ENCODE measurements at regions not wholly inside any gene's neighbourhood (a gene's known extent, or its start where the extent isn't known, plus 50 kb on each side); places are given as distances from the start of the nearest gene placed in this dataset.

DNA sequence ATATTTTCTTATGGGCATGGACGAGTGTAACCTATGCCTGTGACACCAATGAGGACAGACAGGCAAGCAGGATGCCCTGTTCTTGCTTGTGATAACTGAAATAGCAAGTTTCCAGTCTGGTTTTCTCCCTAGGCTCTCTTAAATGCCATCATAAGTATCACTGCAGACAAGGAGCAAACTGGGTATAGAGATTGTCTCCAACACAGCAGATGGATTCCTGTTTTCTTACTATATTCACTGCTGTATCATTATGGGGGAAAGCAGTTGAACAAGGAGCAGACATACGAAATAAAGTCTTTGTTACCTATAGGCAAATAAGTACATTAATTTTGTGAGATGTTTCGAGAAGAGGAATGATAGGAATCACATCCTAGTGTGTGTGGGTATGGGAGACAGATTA lies 178.0 kb upstream of the TBL1XR1 start:
- TF ChIP-seq, protein P1, sequence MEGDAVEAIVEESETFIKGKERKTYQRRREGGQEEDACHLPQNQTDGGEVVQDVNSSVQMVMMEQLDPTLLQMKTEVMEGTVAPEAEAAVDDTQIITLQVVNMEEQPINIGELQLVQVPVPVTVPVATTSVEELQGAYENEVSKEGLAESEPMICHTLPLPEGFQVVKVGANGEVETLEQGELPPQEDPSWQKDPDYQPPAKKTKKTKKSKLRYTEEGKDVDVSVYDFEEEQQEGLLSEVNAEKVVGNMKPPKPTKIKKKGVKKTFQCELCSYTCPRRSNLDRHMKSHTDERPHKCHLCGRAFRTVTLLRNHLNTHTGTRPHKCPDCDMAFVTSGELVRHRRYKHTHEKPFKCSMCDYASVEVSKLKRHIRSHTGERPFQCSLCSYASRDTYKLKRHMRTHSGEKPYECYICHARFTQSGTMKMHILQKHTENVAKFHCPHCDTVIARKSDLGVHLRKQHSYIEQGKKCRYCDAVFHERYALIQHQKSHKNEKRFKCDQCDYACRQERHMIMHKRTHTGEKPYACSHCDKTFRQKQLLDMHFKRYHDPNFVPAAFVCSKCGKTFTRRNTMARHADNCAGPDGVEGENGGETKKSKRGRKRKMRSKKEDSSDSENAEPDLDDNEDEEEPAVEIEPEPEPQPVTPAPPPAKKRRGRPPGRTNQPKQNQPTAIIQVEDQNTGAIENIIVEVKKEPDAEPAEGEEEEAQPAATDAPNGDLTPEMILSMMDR (IDR thresholded peaks at IDR 0.05; ENCODE audit: poor library complexity, severe bottlenecking), result no peak
- TF ChIP-seq SMC3 (conservative IDR thresholded peaks at IDR 0.05; ENCODE audit: poor library complexity) (no peak), TAF1 (IDR thresholded peaks at IDR 0.05; ENCODE audit: low read depth) (no peak), POLR2AphosphoS5 (IDR thresholded peaks at IDR 0.05) (no peak), EP300 (conservative IDR thresholded peaks at IDR 0.05; ENCODE audit: poor library complexity, severe bottlenecking) (no peak), EZH2 (IDR thresholded peaks at IDR 0.05; ENCODE audit: borderline replicate concordance, insufficient read depth, low read length, poor library complexity, severe bottlenecking) (no peak), RAD21 (conservative IDR thresholded peaks at IDR 0.05) (no peak), MXI1 (conservative IDR thresholded peaks at IDR 0.05; ENCODE audit: poor library complexity, severe bottlenecking) (no peak)
- TF ChIP-seq, protein P2, sequence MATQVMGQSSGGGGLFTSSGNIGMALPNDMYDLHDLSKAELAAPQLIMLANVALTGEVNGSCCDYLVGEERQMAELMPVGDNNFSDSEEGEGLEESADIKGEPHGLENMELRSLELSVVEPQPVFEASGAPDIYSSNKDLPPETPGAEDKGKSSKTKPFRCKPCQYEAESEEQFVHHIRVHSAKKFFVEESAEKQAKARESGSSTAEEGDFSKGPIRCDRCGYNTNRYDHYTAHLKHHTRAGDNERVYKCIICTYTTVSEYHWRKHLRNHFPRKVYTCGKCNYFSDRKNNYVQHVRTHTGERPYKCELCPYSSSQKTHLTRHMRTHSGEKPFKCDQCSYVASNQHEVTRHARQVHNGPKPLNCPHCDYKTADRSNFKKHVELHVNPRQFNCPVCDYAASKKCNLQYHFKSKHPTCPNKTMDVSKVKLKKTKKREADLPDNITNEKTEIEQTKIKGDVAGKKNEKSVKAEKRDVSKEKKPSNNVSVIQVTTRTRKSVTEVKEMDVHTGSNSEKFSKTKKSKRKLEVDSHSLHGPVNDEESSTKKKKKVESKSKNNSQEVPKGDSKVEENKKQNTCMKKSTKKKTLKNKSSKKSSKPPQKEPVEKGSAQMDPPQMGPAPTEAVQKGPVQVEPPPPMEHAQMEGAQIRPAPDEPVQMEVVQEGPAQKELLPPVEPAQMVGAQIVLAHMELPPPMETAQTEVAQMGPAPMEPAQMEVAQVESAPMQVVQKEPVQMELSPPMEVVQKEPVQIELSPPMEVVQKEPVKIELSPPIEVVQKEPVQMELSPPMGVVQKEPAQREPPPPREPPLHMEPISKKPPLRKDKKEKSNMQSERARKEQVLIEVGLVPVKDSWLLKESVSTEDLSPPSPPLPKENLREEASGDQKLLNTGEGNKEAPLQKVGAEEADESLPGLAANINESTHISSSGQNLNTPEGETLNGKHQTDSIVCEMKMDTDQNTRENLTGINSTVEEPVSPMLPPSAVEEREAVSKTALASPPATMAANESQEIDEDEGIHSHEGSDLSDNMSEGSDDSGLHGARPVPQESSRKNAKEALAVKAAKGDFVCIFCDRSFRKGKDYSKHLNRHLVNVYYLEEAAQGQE (IDR thresholded peaks at IDR 0.05; ENCODE audit: borderline replicate concordance), result no peak

Data from neural cell (in vitro differentiated cells).